ENCODE measurements at regions not wholly inside any gene's neighbourhood (a gene's known extent, or its start where the extent isn't known, plus 50 kb on each side); places are given as distances from the start of the nearest gene placed in this dataset.

GRCh38 chr6:105645156-105645555 lies 242.3 kb upstream of the PREP start:
- TF ChIP-seq CTCF (IDR thresholded peaks at IDR 0.05), result no peak
- TF ChIP-seq EP300 (IDR thresholded peaks at IDR 0.05), result no peak
- TF ChIP-seq POLR2A (IDR thresholded peaks at IDR 0.05), result no peak
